Astrocyte (in vitro differentiated cells and primary cell): ENCODE measurements at regions not wholly inside any gene's neighbourhood (a gene's known extent, or its start where the extent isn't known, plus 50 kb on each side); places are given as distances from the start of the nearest gene placed in this dataset.

Experiments used
- DNase-seq: peaks from one replicate; pipeline ENCODE4 v3.0.0-alpha.2; 2010; ENCODE audit warnings: low read depth
- FAIRE-seq: peaks from 2 replicates; lab custom pipeline; 2011; peaks lifted over from hg19 to GRCh38; lab: Jason Lieb, UNC
- H2AFZ ChIP-seq: 2 replicates; pipeline ENCODE4 v1.6.0; 2012; ENCODE audit warnings: low read depth, low read length, inconsistent platforms
- H3K27ac ChIP-seq: 2 replicates; pipeline ENCODE4 v1.5.1; 2011; ENCODE audit warnings: low read depth, low read length, inconsistent platforms
- H3K27me3 ChIP-seq: 2 replicates; pipeline ENCODE4 v1.6.0; 2011; ENCODE audit warnings: low read length, inconsistent platforms; ENCODE audit not compliant: insufficient read depth
- H3K36me3 ChIP-seq: 2 replicates; pipeline ENCODE4 v1.5.1; 2011; ENCODE audit warnings: low read length, inconsistent platforms; ENCODE audit not compliant: insufficient read depth
- H3K4me1 ChIP-seq: 2 replicates; pipeline ENCODE4 v1.5.1; 2011; ENCODE audit warnings: low read length, inconsistent platforms; ENCODE audit not compliant: insufficient read depth
- H3K4me2 ChIP-seq: 2 replicates; pipeline ENCODE4 v1.6.0; 2012; ENCODE audit warnings: low read length, inconsistent platforms
- H3K4me3 ChIP-seq: 2 replicates; pipeline ENCODE4 v1.5.1; 2011; ENCODE audit warnings: low read depth, mild to moderate bottlenecking, low read length, inconsistent platforms; ENCODE audit not compliant: insufficient read depth
- H3K79me2 ChIP-seq: 2 replicates; pipeline ENCODE4 v1.6.0; 2012; ENCODE audit warnings: mild to moderate bottlenecking, low read length, inconsistent platforms; ENCODE audit not compliant: insufficient read depth
- H3K9ac ChIP-seq: 2 replicates; pipeline ENCODE4 v1.6.0; 2012; ENCODE audit warnings: mild to moderate bottlenecking, low read length, inconsistent platforms
- H3K9me3 ChIP-seq: 2 replicates; pipeline ENCODE4 v1.5.1; 2012; ENCODE audit warnings: low read depth, mild to moderate bottlenecking, low read length, inconsistent platforms; ENCODE audit not compliant: insufficient read depth
- H4K20me1 ChIP-seq: 2 replicates; pipeline ENCODE4 v1.6.0; 2012; ENCODE audit warnings: low read length, inconsistent platforms; ENCODE audit not compliant: insufficient read depth
- H3K27ac Mint-ChIP-seq: one replicate; pipeline ENCODE4 v1.8.0; 2021; ENCODE audit warnings: mild to moderate bottlenecking, mixed read lengths; ENCODE audit not compliant: unreplicated experiment
- H3K27me3 Mint-ChIP-seq: one replicate; pipeline ENCODE4 v1.8.0; 2021; ENCODE audit warnings: low read depth, mixed read lengths; ENCODE audit not compliant: unreplicated experiment
- H3K36me3 Mint-ChIP-seq: one replicate; pipeline ENCODE4 v1.8.0; 2021; ENCODE audit warnings: low read depth, mixed read lengths; ENCODE audit not compliant: unreplicated experiment
- H3K4me1 Mint-ChIP-seq: one replicate; pipeline ENCODE4 v1.8.0; 2021; ENCODE audit warnings: low read depth, mixed read lengths; ENCODE audit not compliant: unreplicated experiment
- H3K4me3 Mint-ChIP-seq: one replicate; pipeline ENCODE4 v1.8.0; 2021; ENCODE audit warnings: mild to moderate bottlenecking, moderate library complexity, mixed read lengths; ENCODE audit not compliant: unreplicated experiment
- H3K9me3 Mint-ChIP-seq: one replicate; pipeline ENCODE4 v1.8.0; 2021; ENCODE audit warnings: mild to moderate bottlenecking, mixed read lengths; ENCODE audit not compliant: unreplicated experiment
- EZH2 ChIP-seq: IDR thresholded peaks from 2 replicates; pipeline ENCODE4 v1.6.1; 2012; ENCODE audit warnings: mild to moderate bottlenecking, low read length, inconsistent platforms; ENCODE audit not compliant: insufficient read depth
- TF ChIP-seq, protein P1 (sequence below): IDR thresholded peaks from 2 replicates; pipeline ENCODE4 v1.5.1; 2011; ENCODE audit warnings: low read depth, mild to moderate bottlenecking, inconsistent platforms, low read length, moderate library complexity; ENCODE audit not compliant: insufficient read depth

DNA sequence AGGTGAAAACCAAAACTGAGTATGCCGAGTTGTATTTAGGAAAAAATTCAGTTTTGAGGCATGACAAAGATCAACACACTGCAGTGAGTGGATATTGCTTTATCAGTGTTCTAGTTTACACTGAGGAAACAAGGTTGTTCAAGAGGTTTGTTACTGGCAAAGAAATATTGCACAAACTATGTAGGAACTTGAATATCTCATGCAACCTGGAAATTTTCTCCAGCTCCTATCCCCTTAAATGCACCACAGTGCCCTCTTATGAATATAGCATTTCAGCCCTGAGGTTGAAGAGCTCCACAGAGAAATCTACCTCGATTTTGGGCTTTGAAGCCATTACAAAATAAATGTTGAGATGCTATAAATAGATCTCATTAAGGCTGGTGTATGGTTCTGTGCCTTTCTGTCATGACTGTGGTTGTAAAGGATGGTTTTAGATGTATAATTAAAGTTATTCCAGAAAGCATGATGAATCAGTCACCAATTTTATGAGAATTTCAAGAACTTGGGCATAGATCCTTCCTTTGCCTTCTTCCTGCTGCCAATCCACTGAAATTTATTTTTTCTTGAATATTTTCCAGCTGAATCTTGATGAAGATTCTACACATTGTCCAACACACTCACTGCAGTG lies 159.3 kb downstream of the SPATA31D1 start:
- no peaks in the 10 kb centered on the region for H4K20me1 ChIP-seq
- no peaks in the 10 kb centered on the region for H3K9me3 ChIP-seq
- no peak overlapping the region for H3K27ac ChIP-seq
- no peak overlapping the region for H2AFZ ChIP-seq
- no peaks in the 10 kb centered on the region for H3K9me3 Mint-ChIP-seq
- peaks cover 4% of the 10 kb centered on the region for H3K27me3 Mint-ChIP-seq
- FAIRE-seq (peak; percentile 67), DNase-seq (peak; percentile 61)
- H3K4me3 Mint-ChIP-seq = no peak overlapping the region
- no peaks in the 10 kb centered on the region for H3K36me3 ChIP-seq
- no peaks in the 10 kb centered on the region for H3K79me2 ChIP-seq
- no peak overlapping the region for H3K27ac Mint-ChIP-seq
- no peaks in the 10 kb centered on the region for H3K36me3 Mint-ChIP-seq
- peaks cover 2% of the 10 kb centered on the region for H3K4me1 Mint-ChIP-seq
- H3K4me2 ChIP-seq = no peak overlapping the region
- no peaks in the 10 kb centered on the region for H3K27me3 ChIP-seq
- no peak overlapping the region for H3K9ac ChIP-seq
- no peak for TF ChIP-seq EZH2
- TF ChIP-seq, protein P1, sequence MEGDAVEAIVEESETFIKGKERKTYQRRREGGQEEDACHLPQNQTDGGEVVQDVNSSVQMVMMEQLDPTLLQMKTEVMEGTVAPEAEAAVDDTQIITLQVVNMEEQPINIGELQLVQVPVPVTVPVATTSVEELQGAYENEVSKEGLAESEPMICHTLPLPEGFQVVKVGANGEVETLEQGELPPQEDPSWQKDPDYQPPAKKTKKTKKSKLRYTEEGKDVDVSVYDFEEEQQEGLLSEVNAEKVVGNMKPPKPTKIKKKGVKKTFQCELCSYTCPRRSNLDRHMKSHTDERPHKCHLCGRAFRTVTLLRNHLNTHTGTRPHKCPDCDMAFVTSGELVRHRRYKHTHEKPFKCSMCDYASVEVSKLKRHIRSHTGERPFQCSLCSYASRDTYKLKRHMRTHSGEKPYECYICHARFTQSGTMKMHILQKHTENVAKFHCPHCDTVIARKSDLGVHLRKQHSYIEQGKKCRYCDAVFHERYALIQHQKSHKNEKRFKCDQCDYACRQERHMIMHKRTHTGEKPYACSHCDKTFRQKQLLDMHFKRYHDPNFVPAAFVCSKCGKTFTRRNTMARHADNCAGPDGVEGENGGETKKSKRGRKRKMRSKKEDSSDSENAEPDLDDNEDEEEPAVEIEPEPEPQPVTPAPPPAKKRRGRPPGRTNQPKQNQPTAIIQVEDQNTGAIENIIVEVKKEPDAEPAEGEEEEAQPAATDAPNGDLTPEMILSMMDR = no peak
- no peak overlapping the region for H3K4me3 ChIP-seq
- H3K4me1 ChIP-seq = peaks cover 11% of the 10 kb centered on the region

DNA sequence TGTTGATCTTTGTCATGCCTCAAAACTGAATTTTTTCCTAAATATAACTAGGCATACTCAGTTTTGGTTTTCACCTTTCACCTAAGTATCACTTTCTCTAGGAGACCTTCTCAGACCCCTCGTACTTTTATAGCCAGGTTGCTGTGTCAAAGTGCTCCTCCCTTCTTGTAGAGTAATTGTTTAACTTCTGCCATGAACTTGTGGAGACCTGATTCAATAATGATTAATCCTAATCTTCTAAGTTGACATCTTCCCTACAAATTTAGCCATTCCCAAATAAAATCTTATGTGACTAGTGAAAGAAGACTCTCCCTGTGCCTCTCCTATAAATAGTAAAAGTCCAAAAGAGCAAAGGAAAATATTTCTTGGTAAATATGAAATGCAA lies 159.8 kb downstream of the SPATA31D1 start:
- Histone ChIP-seq H2AFZ (no peak overlapping the region), H3K4me2 (no peak overlapping the region), H3K79me2 (no peaks in the 10 kb centered on the region), H4K20me1 (no peaks in the 10 kb centered on the region), H3K27ac (no peak overlapping the region), H3K4me3 (no peak overlapping the region), H3K9ac (no peak overlapping the region), H3K27me3 (no peaks in the 10 kb centered on the region), H3K9me3 (no peaks in the 10 kb centered on the region), H3K36me3 (no peaks in the 10 kb centered on the region), H3K4me1 (peaks cover 11% of the 10 kb centered on the region)
- Mint-ChIP-seq H3K27me3 (peaks cover 4% of the 10 kb centered on the region), H3K4me1 (peaks cover 2% of the 10 kb centered on the region), H3K9me3 (no peaks in the 10 kb centered on the region), H3K36me3 (no peaks in the 10 kb centered on the region), H3K27ac (no peak overlapping the region), H3K4me3 (no peak overlapping the region)
- no peak for TF ChIP-seq EZH2
- TF ChIP-seq, protein P1 = no peak
- no peak for DNase-seq
- no peak for FAIRE-seq

DNA sequence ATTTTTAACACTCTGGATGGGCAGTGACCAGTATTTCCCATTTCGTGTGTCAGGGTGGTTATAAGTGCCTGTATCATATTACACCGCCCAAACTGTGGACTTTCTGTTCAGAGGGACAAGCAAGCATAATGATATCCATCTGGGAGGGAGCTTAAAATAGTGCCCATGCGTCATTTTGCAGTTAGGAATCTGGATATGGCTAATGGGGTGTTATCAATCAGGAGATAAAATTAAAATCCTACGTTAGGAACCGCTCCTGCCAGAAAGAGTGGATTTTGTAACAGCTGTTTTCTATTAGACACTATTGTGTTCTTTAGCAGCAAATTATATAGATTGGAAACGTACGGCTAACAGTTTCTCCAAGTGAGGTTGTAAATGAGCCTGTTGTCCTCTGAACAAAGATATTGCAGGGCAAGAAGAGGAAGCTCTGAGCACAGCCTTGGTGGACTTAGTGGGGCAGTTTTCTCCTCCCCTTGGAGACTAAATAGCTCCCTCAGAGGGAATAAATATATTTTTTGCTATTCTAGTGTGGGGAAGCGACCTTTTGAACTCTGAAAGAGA lies 160.4 kb downstream of the SPATA31D1 start:
- peak; percentile 99 for DNase-seq
- no peak overlapping the region for H3K9ac ChIP-seq
- FAIRE-seq = peak; percentile 65

More for the DNA sequence above, 160.4 kb downstream of the SPATA31D1 start:
- Histone ChIP-seq H2AFZ (no peak overlapping the region), H3K36me3 (no peaks in the 10 kb centered on the region), H3K79me2 (no peaks in the 10 kb centered on the region), H3K4me3 (no peak overlapping the region), H3K4me2 (peak overlapping the region; percentile 41), H4K20me1 (no peaks in the 10 kb centered on the region), H3K27ac (peak overlapping the region; percentile 20), H3K9me3 (no peaks in the 10 kb centered on the region), H3K27me3 (no peaks in the 10 kb centered on the region), H3K4me1 (peaks cover 11% of the 10 kb centered on the region)
- peaks cover 2% of the 10 kb centered on the region for H3K4me1 Mint-ChIP-seq
- peaks cover 4% of the 10 kb centered on the region for H3K27me3 Mint-ChIP-seq
- no peak overlapping the region for H3K27ac Mint-ChIP-seq
- H3K36me3 Mint-ChIP-seq = no peaks in the 10 kb centered on the region
- no peaks in the 10 kb centered on the region for H3K9me3 Mint-ChIP-seq
- H3K4me3 Mint-ChIP-seq = no peak overlapping the region
- TF ChIP-seq, protein P1 = no peak
- no peak for TF ChIP-seq EZH2
